Midbrain (tissue), 1 donor: ENCODE measurements at regions not wholly inside any gene's neighbourhood (a gene's known extent, or its start where the extent isn't known, plus 50 kb on each side); places are given as distances from the start of the nearest gene placed in this dataset.

Experiments
- DNase-seq: peaks from one replicate; lab custom pipeline; 2025; lab: John Stamatoyannopoulos, UW

- no peak for DNase-seq
These were observed 557.5 kb downstream of the DNAJB9 start for GRCh38 chr7:109127145-109127544.

GRCh38 chr7:109131141-109131540, 561.5 kb downstream of the DNAJB9 start:
- DNase-seq = no peak

DNA sequence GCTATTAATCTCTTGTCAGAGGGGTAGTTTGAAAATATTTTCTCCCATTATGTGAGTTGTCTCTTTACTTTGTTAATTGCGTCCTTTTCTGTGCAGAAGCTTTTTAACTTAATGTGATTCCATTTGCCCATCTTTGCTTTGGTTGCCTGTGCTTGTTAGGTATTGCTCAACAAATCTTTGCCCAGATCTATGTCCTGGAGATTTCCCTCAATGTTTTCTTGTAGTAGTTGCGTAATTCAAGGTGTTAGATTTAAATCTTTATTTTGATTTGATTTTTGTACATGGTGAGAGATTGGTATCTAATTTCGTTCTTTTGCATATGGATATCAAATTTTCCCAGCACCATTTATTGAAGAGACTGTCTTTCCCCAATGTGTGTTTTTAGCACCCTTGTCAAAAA, 567.2 kb downstream of the DNAJB9 start:
- no peak for DNase-seq

- DNase-seq = no peak
These were observed 585.1 kb downstream of the DNAJB9 start for GRCh38 chr7:109154748-109155147.

- DNase-seq = no peak
These were observed 588.6 kb downstream of the DNAJB9 start for GRCh38 chr7:109158246-109158645.

DNA sequence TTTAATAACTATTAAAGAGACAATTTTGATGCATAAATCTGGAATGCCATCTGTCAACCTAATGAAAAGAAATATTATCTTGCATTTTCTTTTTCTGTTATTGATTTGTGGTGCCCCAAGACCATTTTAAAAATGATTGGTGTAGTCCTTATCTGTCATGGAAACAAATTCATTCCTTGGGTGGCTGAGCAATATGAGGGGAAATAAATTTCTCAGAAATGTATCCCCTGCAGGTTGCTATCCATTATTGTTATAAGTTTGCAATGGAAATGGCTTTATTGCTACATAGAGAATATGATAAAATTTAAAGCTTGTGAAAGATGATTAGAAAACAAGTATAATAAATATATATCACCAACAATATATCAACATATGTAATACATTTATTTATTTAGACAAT, 607.0 kb downstream of the DNAJB9 start:
- DNase-seq = no peak

- DNase-seq = no peak
These were observed 608.7 kb downstream of the DNAJB9 start for GRCh38 chr7:109178342-109178741.

DNA sequence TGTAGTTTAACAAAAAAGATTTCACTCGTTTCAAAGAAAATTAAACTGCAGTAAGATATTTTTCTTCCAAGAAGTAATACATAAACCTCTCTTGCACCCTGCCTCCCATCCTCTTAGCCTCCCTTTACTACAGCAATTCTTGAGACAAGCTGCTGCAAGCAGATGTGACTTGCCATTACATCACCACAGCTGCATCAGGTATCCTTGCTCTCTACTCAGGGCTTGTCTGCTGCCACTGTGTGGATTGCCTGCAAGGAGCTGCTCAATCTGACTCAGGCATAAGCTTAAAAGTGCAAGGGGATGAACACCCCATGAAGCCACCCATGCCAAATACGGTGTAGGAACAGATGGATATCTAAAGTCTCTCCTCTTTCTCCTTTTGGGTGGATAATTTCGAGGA, 609.9 kb downstream of the DNAJB9 start:
- no peak for DNase-seq

DNA sequence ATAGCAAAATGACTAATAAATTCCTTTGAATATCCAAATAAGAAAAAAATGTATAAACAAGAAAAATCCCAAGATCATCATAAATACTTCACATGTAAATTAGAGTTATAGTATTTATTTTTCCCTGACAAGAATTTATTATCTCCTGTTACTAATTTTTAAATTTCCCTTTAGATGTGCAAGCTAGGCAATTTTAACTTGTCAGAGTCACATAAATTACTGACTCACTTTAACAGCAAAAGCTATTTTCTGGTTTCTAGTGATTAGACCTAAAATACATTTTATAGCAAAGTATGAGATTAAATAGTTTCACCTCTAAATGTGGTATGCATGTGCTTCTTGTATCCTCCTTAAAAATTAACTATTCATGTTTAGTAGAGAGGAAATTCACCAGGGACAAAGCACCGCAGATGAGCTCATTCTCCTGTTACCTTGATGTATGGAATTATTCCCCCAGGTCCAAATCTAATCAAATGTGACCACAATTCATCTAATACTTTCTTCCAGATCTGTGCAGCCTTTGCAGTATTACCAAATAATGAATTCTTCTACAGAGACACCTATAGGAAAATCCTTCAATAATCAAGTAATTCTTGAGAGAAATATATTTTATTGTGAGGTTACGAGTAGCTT, 621.2 kb downstream of the DNAJB9 start:
- no peak for DNase-seq

DNA sequence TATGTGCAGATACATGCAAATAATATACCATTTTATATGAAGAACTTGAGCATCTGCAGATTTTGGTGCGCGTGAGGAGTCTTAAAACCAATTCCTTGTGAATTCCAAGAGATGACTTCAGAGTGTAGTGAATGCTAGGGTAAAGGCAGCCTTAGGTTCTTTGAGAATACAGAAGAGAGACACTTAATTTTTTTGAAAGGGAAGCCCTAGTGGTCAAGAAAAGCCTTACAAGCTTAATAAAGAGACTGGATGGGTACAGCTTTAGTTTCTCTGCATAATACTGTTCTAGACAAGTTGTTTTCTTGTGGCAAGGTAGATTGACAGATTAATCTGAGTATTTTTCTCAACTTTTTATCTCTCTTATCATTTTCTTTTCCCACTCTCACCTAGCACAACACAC, 636.5 kb downstream of the DNAJB9 start:
- no peak for DNase-seq

- DNase-seq = no peak
These were observed 643.4 kb downstream of the DNAJB9 start for GRCh38 chr7:109213081-109213480.

DNA sequence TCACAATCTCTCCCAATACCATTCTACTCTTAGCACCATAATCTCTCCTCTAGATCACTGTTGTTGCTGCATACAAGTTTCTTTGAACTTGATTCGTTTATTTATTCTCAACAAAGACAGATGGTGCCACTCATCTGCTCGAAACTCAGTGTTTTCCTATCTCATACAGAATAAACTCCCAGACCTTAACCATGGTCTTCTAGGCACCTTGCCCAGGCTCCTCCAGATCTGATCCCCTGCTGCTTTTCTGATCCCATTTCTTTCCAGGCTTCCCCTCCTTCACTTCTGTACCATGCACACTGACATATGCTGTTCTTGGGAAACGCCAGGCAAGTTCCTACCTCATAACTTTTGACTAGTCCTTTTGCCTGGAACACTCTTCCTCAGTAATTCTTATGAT, 645.7 kb downstream of the DNAJB9 start:
- DNase-seq = no peak

GRCh38 chr7:109224100-109224499, 654.4 kb downstream of the DNAJB9 start:
- no peak for DNase-seq

- no peak for DNase-seq
These were observed 657.0 kb downstream of the DNAJB9 start for GRCh38 chr7:109226699-109227098.

DNA sequence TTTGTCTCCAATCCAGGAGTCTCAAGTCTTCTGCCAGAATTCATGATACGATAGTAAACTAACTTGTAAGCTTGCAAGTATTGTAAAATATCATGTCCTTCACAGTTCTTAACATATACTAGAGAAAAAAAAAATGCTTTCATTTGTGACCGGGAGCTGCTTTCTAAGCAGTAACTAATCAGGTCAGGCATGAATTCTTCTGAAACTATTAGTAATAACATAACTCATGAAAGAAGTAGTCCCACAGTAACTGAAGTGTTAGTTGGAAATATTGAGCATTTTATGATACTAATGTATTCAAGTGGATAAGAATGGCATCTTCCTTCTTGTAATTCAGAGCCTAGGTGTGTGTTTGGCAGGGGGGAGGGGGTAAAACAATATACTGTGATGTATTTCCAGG, 665.6 kb downstream of the DNAJB9 start:
- DNase-seq = no peak

- no peak for DNase-seq
These were observed 676.8 kb downstream of the DNAJB9 start for GRCh38 chr7:109246330-109247077.

GRCh38 chr7:109256762-109257560, 687.3 kb downstream of the DNAJB9 start:
- no peak for DNase-seq

DNA sequence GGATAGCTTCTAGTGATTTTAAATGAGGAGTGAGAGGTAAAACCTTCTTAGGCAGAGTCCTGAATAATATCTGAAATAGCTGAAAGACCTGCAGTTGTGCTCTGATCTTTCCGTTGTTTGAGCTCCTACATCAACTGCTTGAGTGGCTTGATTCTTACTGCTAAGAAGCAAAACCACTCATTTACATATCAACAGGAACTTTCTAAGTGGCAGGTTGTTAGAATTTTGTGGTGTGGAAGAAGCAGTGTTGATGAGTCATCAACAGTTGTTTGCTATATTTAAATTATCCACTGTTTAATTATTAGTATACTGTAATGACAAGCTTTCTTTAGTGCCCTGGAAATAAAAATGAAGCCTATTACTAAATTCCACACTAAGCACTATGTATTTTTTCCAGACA, 689.5 kb downstream of the DNAJB9 start:
- no peak for DNase-seq

GRCh38 chr7:109261781-109262180, 692.1 kb downstream of the DNAJB9 start:
- no peak for DNase-seq

DNA sequence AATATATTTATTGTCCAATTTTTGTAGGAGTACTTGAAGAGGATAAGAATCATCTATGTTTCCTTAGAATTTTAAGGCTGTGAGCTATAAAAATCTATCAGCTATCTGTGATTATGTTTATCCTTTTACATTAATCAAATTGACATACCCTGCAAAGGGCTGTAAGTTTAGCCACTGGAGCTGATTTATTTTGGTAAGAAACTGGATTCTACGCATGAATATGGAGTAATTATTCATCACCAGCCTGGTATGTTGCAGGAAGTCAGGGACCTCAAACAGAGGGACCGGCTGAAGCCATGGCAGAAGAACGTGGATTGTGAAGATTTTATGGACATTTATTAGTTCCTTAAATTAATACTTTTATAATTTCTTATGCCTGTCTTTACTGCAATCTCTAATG, 696.9 kb downstream of the DNAJB9 start:
- no peak for DNase-seq

DNA sequence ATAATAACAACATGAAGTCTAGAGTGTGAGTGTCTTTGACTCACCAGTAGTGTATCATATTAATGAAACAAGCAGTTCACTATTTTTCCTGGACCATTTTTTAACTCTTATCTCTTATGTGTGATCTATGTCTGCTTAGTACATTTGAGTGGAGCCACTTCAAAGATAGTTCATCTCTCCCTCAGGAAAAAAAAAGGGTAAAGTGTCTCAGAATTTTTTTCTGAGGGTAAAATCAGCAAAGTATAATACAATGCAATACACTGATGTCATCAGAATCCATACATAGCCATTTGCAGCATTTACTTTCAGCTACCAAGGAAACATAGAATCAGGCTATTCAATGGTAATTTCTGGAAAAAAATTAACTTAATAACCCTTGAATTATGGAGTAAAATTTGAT, 706.7 kb downstream of the DNAJB9 start:
- DNase-seq = no peak

- no peak for DNase-seq
These were observed 713.1 kb downstream of the DNAJB9 start for GRCh38 chr7:109282726-109283125.

- no peak for DNase-seq
These were observed 715.3 kb downstream of the DNAJB9 start for GRCh38 chr7:109284943-109285342.
